ENCODE measurements at regions not wholly inside any gene's neighbourhood (a gene's known extent, or its start where the extent isn't known, plus 50 kb on each side); places are given as distances from the start of the nearest gene placed in this dataset.
"Not testable (repeated sequence)": the region's sequence is repeated elsewhere in the genome, so short reads cannot be mapped to it uniquely, and the experiment has no call there.

- DNase-seq (ENCODE audit: low read depth in 2 of 2) = not testable (repeated sequence)
These were observed 82.7 kb downstream of the TFRC start for GRCh38 chr3:195999176-195999575.

GRCh38 chr3:195996314-195996713 lies 85.6 kb downstream of the TFRC start:
- not testable (repeated sequence) for DNase-seq (ENCODE audit: low read depth in 2 of 2)

- DNase-seq (ENCODE audit: low read depth in 2 of 2) = peak; percentile 13 to 28
These were observed 86.0 kb upstream of the TNK2 start for GRCh38 chr3:195994343-195994742.

GRCh38 chr3:195993671-195994070 lies 85.3 kb upstream of the TNK2 start:
- not testable (repeated sequence) for DNase-seq (ENCODE audit: low read depth in 2 of 2)

- not testable (repeated sequence) for DNase-seq (ENCODE audit: low read depth in 2 of 2)
These were observed 84.7 kb upstream of the TNK2 start for GRCh38 chr3:195992956-195993595.

- DNase-seq (ENCODE audit: low read depth in 2 of 2) = not testable (repeated sequence)
These were observed 83.6 kb upstream of the TNK2 start for GRCh38 chr3:195991986-195992385.

- DNase-seq (ENCODE audit: low read depth in 2 of 2) = not testable (repeated sequence)
These were observed 82.9 kb upstream of the TNK2 start for GRCh38 chr3:195991243-195991642.

- DNase-seq (ENCODE audit: low read depth in 2 of 2) = not testable (repeated sequence)
These were observed 82.5 kb upstream of the TNK2 start for GRCh38 chr3:195990841-195991174.

GRCh38 chr3:195989921-195990840 lies 81.8 kb upstream of the TNK2 start:
- peak; percentile 85 to 95 for DNase-seq (ENCODE audit: low read depth in 2 of 2)

- not testable (repeated sequence) for DNase-seq (ENCODE audit: low read depth in 2 of 2)
These were observed 81.0 kb upstream of the TNK2 start for GRCh38 chr3:195989197-195989920.

- not testable (repeated sequence) for DNase-seq (ENCODE audit: low read depth in 2 of 2)
These were observed 80.4 kb upstream of the TNK2 start for GRCh38 chr3:195988764-195989163.

- not testable (repeated sequence) for DNase-seq (ENCODE audit: low read depth in 2 of 2)
These were observed 78.7 kb upstream of the TNK2 start for GRCh38 chr3:195987001-195987400.

GRCh38 chr3:195986576-195986975 lies 78.2 kb upstream of the TNK2 start:
- not testable (repeated sequence) for DNase-seq (ENCODE audit: low read depth in 2 of 2)

GRCh38 chr3:195985348-195985920 lies 77.1 kb upstream of the TNK2 start:
- not testable (repeated sequence) for DNase-seq (ENCODE audit: low read depth in 2 of 2)

- not testable (repeated sequence) for DNase-seq (ENCODE audit: low read depth in 2 of 2)
These were observed 76.2 kb upstream of the TNK2 start for GRCh38 chr3:195984392-195985030.

GRCh38 chr3:195983880-195984279 lies 75.5 kb upstream of the TNK2 start:
- not testable (repeated sequence) for DNase-seq (ENCODE audit: low read depth in 2 of 2)

- not testable (repeated sequence) for DNase-seq (ENCODE audit: low read depth in 2 of 2)
These were observed 74.4 kb upstream of the TNK2 start for GRCh38 chr3:195982754-195983153.

- not testable (repeated sequence) for DNase-seq (ENCODE audit: low read depth in 2 of 2)
These were observed 73.4 kb upstream of the TNK2 start for GRCh38 chr3:195981778-195982177.

- DNase-seq (ENCODE audit: low read depth in 2 of 2) = not testable (repeated sequence)
These were observed 71.5 kb upstream of the TNK2 start for GRCh38 chr3:195979877-195980276.

- DNase-seq (ENCODE audit: low read depth in 2 of 2) = not testable (repeated sequence)
These were observed 70.2 kb upstream of the TNK2 start for GRCh38 chr3:195978585-195978984.

GRCh38 chr3:195976876-195977275 lies 68.5 kb upstream of the TNK2 start:
- DNase-seq (ENCODE audit: low read depth in 2 of 2) = not testable (repeated sequence)
